K562 (cell line): ENCODE measurements at regions not wholly inside any gene's neighbourhood (a gene's known extent, or its start where the extent isn't known, plus 50 kb on each side); places are given as distances from the start of the nearest gene placed in this dataset.

Source experiments
- ATAC-seq: fragments of 200-7000 bp; cut with Tn5 transposase; 3 replicates; pipeline ENCODE4 v1.9.1; 2020; ENCODE audit warnings: moderate library complexity
- BruUV-seq: library from RNA; stranded (reverse); fragments of 400-500 nt; replicated peaks from 2 replicates; lab custom pipeline; 2021; lab: Mats Ljungman, UMichigan
- CTCF ChIA-PET: fragments of 300-600 bp; formaldehyde crosslinking; extraction: SDS; loops from one replicate; lab custom pipeline; 2021; ENCODE audit warnings: low intra/inter-chr PET ratio; lab: Yijun Ruan, JAX
- POLR2A ChIA-PET: fragments of 300-600, 350-650 bp; sonication (Branson Sonifier 250); formaldehyde crosslinking; extraction: SDS; loops from one replicate; lab custom pipeline; 2021; ENCODE audit warnings: antibody characterized with exemption, inconsistent platforms; lab: Yijun Ruan, JAX
- DNase-seq, 4 experiments: peaks; one replicate each; pipeline versions ENCODE4 v3.0.0 to v3.0.0-alpha.2; 2011 to 2018; ENCODE audit warnings: low spot score in 3 of 4, mixed read lengths in 3 of 4; ENCODE audit errors: extremely low read depth in 1 of 4
- FAIRE-seq: peaks from 2 replicates; lab custom pipeline; 2011; peaks lifted over from hg19 to GRCh38; lab: Jason Lieb, UNC
- H2AFZ ChIP-seq: 2 replicates; pipeline ENCODE4 v1.6.0; 2011; ENCODE audit warnings: low read depth, low read length, control low read depth, inconsistent platforms
- H3K27ac ChIP-seq: fragments of 200-600 bp; 3 replicates; pipeline ENCODE4 v1.8.0; 2011; ENCODE audit warnings: low read depth, mild to moderate bottlenecking, control low read depth, inconsistent platforms, low read length, moderate library complexity, mixed read lengths; ENCODE audit errors: extremely low read depth
- H3K27me3 ChIP-seq, 2 experiments: fragments of 300-600 bp in 1 of 2; 2 replicates in 1 of 2; 3 replicates in 1 of 2; pipeline versions ENCODE4 v1.6.0 to v1.8.0; 2011; ENCODE audit warnings: inconsistent platforms in 2 of 2, low read length in 2 of 2, mild to moderate bottlenecking in 1 of 2, mixed read lengths in 1 of 2, moderate library complexity in 1 of 2; ENCODE audit not compliant: control insufficient read depth in 2 of 2, insufficient read depth in 2 of 2
- H3K36me3 ChIP-seq: fragments of 300-600 bp; 3 replicates; pipeline ENCODE4 v1.8.0; 2011; ENCODE audit warnings: mild to moderate bottlenecking, low read length, inconsistent platforms; ENCODE audit not compliant: control insufficient read depth, insufficient read depth
- H3K4me1 ChIP-seq, 2 experiments: fragments of 200-600 bp in 1 of 2; replicated peaks in 1 of 2; 2 replicates in 1 of 2; 3 replicates in 1 of 2; pipeline versions ENCODE4 v1.5.1 to v1.8.0; 2011; ENCODE audit warnings: inconsistent platforms in 2 of 2, low read length in 2 of 2, mild to moderate bottlenecking in 1 of 2, mixed read lengths in 1 of 2, moderate library complexity in 1 of 2; ENCODE audit not compliant: control insufficient read depth in 2 of 2, insufficient read depth in 2 of 2
- H3K4me2 ChIP-seq: 2 replicates; pipeline ENCODE4 v1.6.1; 2011; ENCODE audit warnings: low read length, control low read depth, inconsistent platforms, mixed read lengths; ENCODE audit not compliant: insufficient read depth
- H3K4me3 ChIP-seq: fragments of 200-600 bp; sonication (generic), shearing (Covaris generic); 2 replicates; pipeline ENCODE4 v1.5.1; 2016; ENCODE audit warnings: control low read depth, inconsistent platforms
- H3K79me2 ChIP-seq: fragments of 200-600 bp; 3 replicates; pipeline ENCODE4 v1.8.0; 2011; ENCODE audit warnings: low read length, inconsistent platforms; ENCODE audit not compliant: control insufficient read depth, insufficient read depth
- H3K9ac ChIP-seq, 2 experiments: 2 replicates each; pipeline versions ENCODE4 v1.6.0 to v1.6.1; 2011; ENCODE audit warnings: low read depth in 2 of 2, low read length in 2 of 2, control low read depth in 1 of 2, inconsistent platforms in 1 of 2, mild to moderate bottlenecking in 1 of 2, mixed read lengths in 1 of 2; ENCODE audit not compliant: insufficient read depth in 1 of 2
- H3K9me1 ChIP-seq: one replicate; pipeline ENCODE4 v1.6.0; 2011; ENCODE audit warnings: inconsistent platforms, mild to moderate bottlenecking, low read length, moderate library complexity; ENCODE audit not compliant: control insufficient read depth, insufficient read depth
- H3K9me3 ChIP-seq: replicated peaks from 2 replicates; pipeline ENCODE4 v1.5.1; 2011; ENCODE audit warnings: low read depth, low read length, inconsistent platforms; ENCODE audit not compliant: control insufficient read depth, insufficient read depth
- H4K20me1 ChIP-seq: replicated peaks from 2 replicates; pipeline ENCODE4 v1.6.1; 2011; ENCODE audit warnings: low read length, inconsistent platforms, mixed read lengths; ENCODE audit not compliant: control insufficient read depth, insufficient read depth
- HDAC6 ChIP-seq: IDR thresholded peaks from 2 replicates; pipeline ENCODE4 v1.6.1; 2012; ENCODE audit warnings: low read depth, mild to moderate bottlenecking, control low read depth, inconsistent platforms, low read length, moderate library complexity
- SMARCA5 ChIP-seq: fragments of 450-650 bp; IDR thresholded peaks from 2 replicates; pipeline ENCODE4 v1.6.1; 2016
- SREBF1 ChIP-seq: fragments of 150-350 bp; IDR thresholded peaks from 2 replicates; pipeline ENCODE4 v1.6.1; 2014; ENCODE audit warnings: antibody characterized with exemption, low read depth, low read length, borderline replicate concordance
- SRSF1 ChIP-seq: fragments of 200-400 bp; formaldehyde crosslinking; IDR thresholded peaks from 2 replicates; pipeline ENCODE4 v1.6.1; 2017; ENCODE audit warnings: mild to moderate bottlenecking, low read depth, low read length, moderate library complexity
- TFAP4 ChIP-seq: sonication (generic); formaldehyde crosslinking; IDR thresholded peaks from 2 replicates; pipeline ENCODE4 v1.8.0; 2022; ENCODE audit warnings: missing genetic modification reagents, mild to moderate bottlenecking, moderate library complexity, borderline replicate concordance
- TRIM25 ChIP-seq: fragments of 450-650 bp; IDR thresholded peaks from 2 replicates; pipeline ENCODE4 v1.7.0; 2016; ENCODE audit warnings: borderline replicate concordance
- TRIM28 ChIP-seq: fragments of 450-650 bp; IDR thresholded peaks from 2 replicates; pipeline ENCODE4 v1.6.1; 2017
- ZBTB9 ChIP-seq: fragments of 450-650 bp; formaldehyde crosslinking; IDR thresholded peaks from 2 replicates; pipeline ENCODE4 v1.4.0; 2020; ENCODE audit warnings: mild to moderate bottlenecking, moderate library complexity
- ZNF140 ChIP-seq: fragments of 250-450 bp; sonication (Bioruptor Pico); IDR thresholded peaks from 2 replicates; pipeline ENCODE4 v1.8.0; 2021; ENCODE audit warnings: moderate library complexity, mild to moderate bottlenecking, inconsistent platforms
- ZNF224 ChIP-seq: sonication (generic); formaldehyde crosslinking; IDR thresholded peaks from 2 replicates; pipeline ENCODE4 v1.8.0; 2022; ENCODE audit warnings: mild to moderate bottlenecking, missing genetic modification reagents
- ZNF232 ChIP-seq: sonication (generic); formaldehyde crosslinking; IDR thresholded peaks from 2 replicates; pipeline ENCODE4 v1.8.0; 2022; ENCODE audit warnings: mild to moderate bottlenecking, missing genetic modification reagents
- ZNF586 ChIP-seq: fragments of 450-650 bp; formaldehyde crosslinking; conservative IDR thresholded peaks from 2 replicates; pipeline ENCODE4 v1.4.0; 2020; ENCODE audit warnings: mild to moderate bottlenecking, moderate library complexity
- ZZZ3 ChIP-seq: fragments of 450-650 bp; IDR thresholded peaks from 2 replicates; pipeline ENCODE4 v1.6.1; 2016; ENCODE audit warnings: antibody characterized with exemption, mild to moderate bottlenecking, moderate library complexity
- WGBS: fragments of 100-300 bp; shearing (Covaris generic); methylation state at CpG from one replicate; pipeline ENCODE4 v1.1.6; 2016; ENCODE audit warnings: low coverage, mixed read lengths; ENCODE audit not compliant: insufficient coverage; ENCODE audit errors: missing lambda C conversion rate; 5-methylcytosine and 5-hydroxymethylcytosine counted together
- in situ Hi-C: fragments of 300-500 bp; cut with MboI; formaldehyde crosslinking; loops from 4 replicates; pipeline ENCODE4 v1.15.0; 2018; ENCODE audit warnings: inconsistent platforms, mixed read lengths
- intact Hi-C: fragments of 100-400 bp; cut with micrococcal nuclease; formaldehyde crosslinking; loops from 2 replicates; pipeline ENCODE4 v1.14.2; 2022

- TF ChIP-seq SRSF1, result no peak
- no peak for TF ChIP-seq ZNF140 (CRISPR knock-in tag)
Measured at GRCh38 chr10:33723181-33723580, 388.7 kb upstream of the NRP1 start (continued).

- 2% methylated on average over 3 of the region's 3 CpGs for WGBS
- in situ Hi-C loops, result no loop called here
Measured at GRCh38 chr10:33722067-33722466, 387.6 kb upstream of the NRP1 start.

More at GRCh38 chr10:33722067-33722466, 387.6 kb upstream of the NRP1 start:
- ChIA-PET CTCF (no interaction called here), POLR2A (no interaction called here)
- intact Hi-C loops, result no loop called here
- H3K9ac ChIP-seq, result no peak overlapping the region
- H3K4me1 ChIP-seq, result no peaks in the 10 kb centered on the region
- DNase-seq, result no peak
- H3K27ac ChIP-seq, result no peak overlapping the region
- H3K27me3 ChIP-seq, result no peaks in the 10 kb centered on the region
- no peak overlapping the region for H2AFZ ChIP-seq
- no peak overlapping the region for H3K4me3 ChIP-seq
- TF ChIP-seq ZNF232 (CRISPR knock-in tag) (no peak), TRIM28 (no peak), SMARCA5 (no peak), ZNF224 (CRISPR knock-in tag) (no peak), SREBF1 (no peak), ZBTB9 (no peak), ZNF586 (no peak), HDAC6 (no peak), TRIM25 (no peak), ZZZ3 (no peak), TFAP4 (CRISPR knock-in tag) (no peak)
- H3K36me3 ChIP-seq, result no peaks in the 10 kb centered on the region
- no peak for FAIRE-seq
- no TSS peak for BruUV-seq
- H3K79me2 ChIP-seq, result no peaks in the 10 kb centered on the region
- H4K20me1 ChIP-seq, result no peaks in the 10 kb centered on the region
- no peak overlapping the region for H3K4me2 ChIP-seq
- H3K9me3 ChIP-seq, result no peaks in the 10 kb centered on the region
- no peaks in the 10 kb centered on the region for H3K9me1 ChIP-seq
- ATAC-seq, result no peak
